BJ (cell line): ENCODE measurements at regions not wholly inside any gene's neighbourhood (a gene's known extent, or its start where the extent isn't known, plus 50 kb on each side); places are given as distances from the start of the nearest gene placed in this dataset.

Source experiments
- CTCF ChIA-PET: fragments of 350-600 bp; formaldehyde crosslinking; extraction: SDS; loops from one replicate; lab custom pipeline; 2021; ENCODE audit warnings: antibody characterized with exemption, inconsistent platforms; lab: Yijun Ruan, JAX
- POLR2A ChIA-PET: fragments of 300-600 bp; sonication (Branson Sonifier 250); formaldehyde crosslinking; extraction: SDS; loops from one replicate; lab custom pipeline; 2021; ENCODE audit warnings: antibody characterized with exemption; lab: Charles Lee
- DNase-seq: peaks from one replicate; pipeline ENCODE4 v3.0.0-alpha.2; 2011; ENCODE audit warnings: low read depth
- H3K27me3 ChIP-seq: 2 replicates; pipeline ENCODE4 v1.6.0; 2011; ENCODE audit warnings: low read length; ENCODE audit not compliant: control insufficient read depth, insufficient read depth
- H3K36me3 ChIP-seq: 2 replicates; pipeline ENCODE4 v1.5.1; 2011; ENCODE audit warnings: low read length; ENCODE audit not compliant: control insufficient read depth, insufficient read depth
- H3K4me3 ChIP-seq: 2 replicates; pipeline ENCODE4 v1.5.1; 2011; ENCODE audit warnings: low read depth, mild to moderate bottlenecking, control low read depth, low read length
- TF ChIP-seq, protein P1 (sequence below): IDR thresholded peaks from 2 replicates; pipeline ENCODE4 v1.5.1; 2011; ENCODE audit warnings: low read depth, mild to moderate bottlenecking, control low read depth, inconsistent platforms, low read length, moderate library complexity; ENCODE audit not compliant: insufficient read depth

DNA sequence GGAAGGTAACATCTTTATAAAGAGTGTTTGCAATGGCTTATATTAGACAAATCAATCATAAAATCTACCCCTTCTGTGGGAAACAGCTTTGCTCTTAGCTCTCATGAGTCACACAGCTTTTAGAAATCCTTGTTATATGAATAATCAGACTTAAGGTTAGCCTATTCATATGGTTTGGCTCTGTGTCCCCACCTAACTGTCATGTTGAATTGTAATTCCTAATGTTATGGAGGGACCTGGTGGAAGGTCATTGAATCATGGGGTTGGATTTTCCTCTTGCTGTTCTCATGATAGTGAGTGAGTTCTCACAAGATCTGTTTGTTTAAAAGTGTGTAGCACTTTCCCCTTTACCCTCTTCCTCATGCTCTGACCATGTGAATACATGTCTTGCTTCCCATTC is 704.2 kb upstream of the KLHL1 start:
- H3K27me3 ChIP-seq: no peaks in the 10 kb centered on the region
- ChIA-PET CTCF (no interaction called here), POLR2A (no interaction called here)
- H3K4me3 ChIP-seq: no peak overlapping the region
- TF ChIP-seq, protein P1, sequence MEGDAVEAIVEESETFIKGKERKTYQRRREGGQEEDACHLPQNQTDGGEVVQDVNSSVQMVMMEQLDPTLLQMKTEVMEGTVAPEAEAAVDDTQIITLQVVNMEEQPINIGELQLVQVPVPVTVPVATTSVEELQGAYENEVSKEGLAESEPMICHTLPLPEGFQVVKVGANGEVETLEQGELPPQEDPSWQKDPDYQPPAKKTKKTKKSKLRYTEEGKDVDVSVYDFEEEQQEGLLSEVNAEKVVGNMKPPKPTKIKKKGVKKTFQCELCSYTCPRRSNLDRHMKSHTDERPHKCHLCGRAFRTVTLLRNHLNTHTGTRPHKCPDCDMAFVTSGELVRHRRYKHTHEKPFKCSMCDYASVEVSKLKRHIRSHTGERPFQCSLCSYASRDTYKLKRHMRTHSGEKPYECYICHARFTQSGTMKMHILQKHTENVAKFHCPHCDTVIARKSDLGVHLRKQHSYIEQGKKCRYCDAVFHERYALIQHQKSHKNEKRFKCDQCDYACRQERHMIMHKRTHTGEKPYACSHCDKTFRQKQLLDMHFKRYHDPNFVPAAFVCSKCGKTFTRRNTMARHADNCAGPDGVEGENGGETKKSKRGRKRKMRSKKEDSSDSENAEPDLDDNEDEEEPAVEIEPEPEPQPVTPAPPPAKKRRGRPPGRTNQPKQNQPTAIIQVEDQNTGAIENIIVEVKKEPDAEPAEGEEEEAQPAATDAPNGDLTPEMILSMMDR: no peak
- H3K36me3 ChIP-seq: no peaks in the 10 kb centered on the region
- DNase-seq: no peak

DNA sequence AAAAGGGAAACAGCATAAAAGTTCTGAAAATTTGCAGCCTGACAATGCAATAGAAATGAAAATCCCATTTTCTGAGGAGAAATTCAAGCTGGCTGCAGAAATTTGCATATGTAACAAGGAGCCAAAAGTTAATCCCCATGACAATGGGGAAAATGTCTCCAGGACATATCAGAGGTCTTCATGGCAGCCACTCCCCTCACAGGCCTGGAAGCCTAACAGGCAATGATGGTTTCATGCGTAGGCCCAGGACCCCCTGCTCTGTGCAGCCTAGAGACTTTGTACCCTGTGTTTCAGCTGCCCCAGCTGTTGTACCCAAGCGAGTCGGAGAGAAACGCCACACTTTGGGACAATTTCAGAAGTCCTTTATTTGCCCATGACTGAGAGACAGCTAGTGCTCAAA is 701.3 kb upstream of the KLHL1 start:
- TF ChIP-seq, protein P1: no peak
- ChIA-PET POLR2A (no interaction called here), CTCF (no interaction called here)
- Histone ChIP-seq H3K4me3 (no peak overlapping the region), H3K27me3 (no peaks in the 10 kb centered on the region), H3K36me3 (no peaks in the 10 kb centered on the region)
- no peak for DNase-seq

DNA sequence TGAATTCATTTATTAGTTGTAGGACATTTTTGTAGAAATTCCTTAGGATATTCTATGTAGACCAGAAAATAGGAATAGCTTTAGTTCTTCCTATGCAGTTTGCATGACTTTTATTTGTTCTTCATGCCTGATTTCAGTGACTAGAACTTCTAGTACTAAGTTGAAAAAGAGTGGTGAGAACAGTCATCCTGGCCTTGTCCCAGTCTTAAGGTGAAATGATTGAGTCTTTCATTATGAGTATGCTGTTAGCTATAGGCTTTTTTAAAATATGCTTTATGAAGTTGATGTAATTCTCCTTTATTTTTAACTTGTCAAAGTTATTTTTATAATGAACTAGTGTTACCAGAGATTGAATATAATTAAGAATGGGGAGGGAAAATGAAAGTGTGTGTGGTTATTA is 690.1 kb upstream of the KLHL1 start:
- TF ChIP-seq, protein P1: no peak
- DNase-seq: no peak
- CTCF ChIA-PET: no interaction called here
- POLR2A ChIA-PET: no interaction called here
- H3K4me3 ChIP-seq: no peak overlapping the region
- no peaks in the 10 kb centered on the region for H3K27me3 ChIP-seq
- no peaks in the 10 kb centered on the region for H3K36me3 ChIP-seq

DNA sequence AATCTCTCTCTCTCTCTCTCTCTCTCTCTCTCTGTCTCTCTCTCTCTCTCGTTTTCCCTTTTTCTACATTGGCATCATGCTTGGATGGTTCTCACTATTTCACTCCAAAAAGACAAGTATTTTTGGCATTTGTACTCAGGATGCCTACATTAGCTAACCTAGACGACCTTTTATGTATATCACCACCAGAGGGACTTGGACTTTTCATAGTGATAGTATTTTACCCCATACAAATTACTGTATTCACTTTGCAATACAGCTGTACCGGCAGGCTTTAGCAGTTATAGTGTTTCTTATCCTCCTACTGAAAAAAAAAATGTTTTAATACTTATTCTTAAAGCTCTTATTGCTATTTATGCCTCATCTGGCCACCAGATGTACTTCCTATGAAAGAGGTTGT is 687.2 kb upstream of the KLHL1 start:
- CTCF ChIA-PET: no interaction called here
- Histone ChIP-seq H3K36me3 (no peaks in the 10 kb centered on the region), H3K27me3 (no peaks in the 10 kb centered on the region), H3K4me3 (no peak overlapping the region)
- no peak for DNase-seq
- POLR2A ChIA-PET: no interaction called here
- TF ChIP-seq, protein P1: no peak

DNA sequence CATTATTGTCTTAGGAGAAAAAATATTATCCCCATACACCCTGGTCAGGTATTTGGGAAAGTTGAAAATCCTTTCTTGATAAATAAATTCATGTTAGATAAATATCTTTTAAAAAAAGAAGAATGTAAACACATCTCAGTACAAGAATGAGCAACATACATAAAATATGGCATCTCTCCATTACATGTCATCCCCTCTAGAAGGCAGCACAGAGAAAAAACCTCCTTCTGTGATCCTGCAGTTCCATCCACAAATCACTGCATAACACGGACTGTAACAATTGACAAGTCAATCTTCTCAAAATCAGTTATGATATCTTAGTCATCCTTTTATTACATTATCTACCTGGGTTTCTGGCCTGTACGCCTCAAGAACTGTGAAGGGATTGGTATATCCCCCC is 683.9 kb upstream of the KLHL1 start:
- no peak for DNase-seq
- TF ChIP-seq, protein P1: no peak
- POLR2A ChIA-PET: no interaction called here
- no peaks in the 10 kb centered on the region for H3K36me3 ChIP-seq
- H3K4me3 ChIP-seq: no peak overlapping the region
- no peaks in the 10 kb centered on the region for H3K27me3 ChIP-seq
- CTCF ChIA-PET: no interaction called here
